Endothelial cell of umbilical vein (primary cell): ENCODE measurements at regions not wholly inside any gene's neighbourhood (a gene's known extent, or its start where the extent isn't known, plus 50 kb on each side); places are given as distances from the start of the nearest gene placed in this dataset.

Source experiments
- BruUV-seq: library from RNA; stranded (reverse); fragments of 400-500 nt; replicated peaks from 2 replicates; lab custom pipeline; 2021; lab: Mats Ljungman, UMichigan
- CTCF ChIA-PET: fragments of 300-600, 350-600 bp; sonication (Branson Sonifier 250); formaldehyde crosslinking; loops from one replicate; lab custom pipeline; 2021; ENCODE audit warnings: antibody characterized with exemption, inconsistent platforms; lab: Charles Lee
- POLR2A ChIA-PET: fragments of 300-600, 350-600 bp; sonication (Branson Sonifier 250); formaldehyde crosslinking; loops from one replicate; lab custom pipeline; 2021; ENCODE audit warnings: antibody characterized with exemption, inconsistent platforms; lab: Charles Lee
- DNase-seq: peaks from one replicate; pipeline ENCODE4 v3.0.0-alpha.2; 2011; ENCODE audit warnings: low read depth, low spot score
- FAIRE-seq: peaks from 2 replicates; lab custom pipeline; 2011; peaks lifted over from hg19 to GRCh38; lab: Jason Lieb, UNC
- H2AFZ ChIP-seq: 2 replicates; pipeline ENCODE4 v1.6.0; 2012; ENCODE audit warnings: low read depth, low read length, control low read depth, inconsistent platforms
- H3K27ac ChIP-seq: 2 replicates; pipeline ENCODE4 v1.5.1; 2011; ENCODE audit warnings: low read depth, mild to moderate bottlenecking, control low read depth, low read length, moderate library complexity; ENCODE audit not compliant: insufficient read depth
- H3K27me3 ChIP-seq, 2 experiments: 2 replicates each; pipeline versions ENCODE4 v1.6.0 to v1.6.1; 2011; ENCODE audit warnings: low read length in 2 of 2, mixed read lengths in 1 of 2; ENCODE audit not compliant: control insufficient read depth in 2 of 2, insufficient read depth in 2 of 2
- H3K36me3 ChIP-seq, 2 experiments: 2 replicates in 1 of 2; 3 replicates in 1 of 2; pipeline ENCODE4 v1.5.1; 2011; ENCODE audit warnings: low read length in 2 of 2, mild to moderate bottlenecking in 1 of 2, moderate library complexity in 1 of 2; ENCODE audit not compliant: control insufficient read depth in 2 of 2, insufficient read depth in 2 of 2; ENCODE audit errors: extremely low read depth in 1 of 2
- H3K4me1 ChIP-seq: 3 replicates; pipeline ENCODE4 v1.5.1; 2011; ENCODE audit warnings: mild to moderate bottlenecking, low read length; ENCODE audit not compliant: control insufficient read depth, insufficient read depth; ENCODE audit errors: extremely low read depth
- H3K4me2 ChIP-seq: 2 replicates; pipeline ENCODE4 v1.6.1; 2011; ENCODE audit warnings: low read length, control low read depth, mixed read lengths; ENCODE audit not compliant: insufficient read depth
- H3K4me3 ChIP-seq, 3 experiments: fragments of 200-600 bp in 1 of 3; sonication (generic), shearing (Covaris generic) in 1 of 3; replicated peaks in 1 of 3; 2 replicates each; pipeline ENCODE4 v1.5.1; 2011 to 2016; ENCODE audit warnings: control low read depth in 3 of 3, low read length in 3 of 3, mild to moderate bottlenecking in 2 of 3, inconsistent platforms in 1 of 3, low read depth in 1 of 3, moderate library complexity in 1 of 3; ENCODE audit not compliant: insufficient read depth in 1 of 3
- H3K79me2 ChIP-seq: 2 replicates; pipeline ENCODE4 v1.6.0; 2012; ENCODE audit warnings: low read length, inconsistent platforms; ENCODE audit not compliant: control insufficient read depth, insufficient read depth
- H3K9ac ChIP-seq: replicated peaks from 2 replicates; pipeline ENCODE3; 2011; ENCODE audit warnings: low read length, control low read depth; ENCODE audit not compliant: insufficient read depth; ENCODE audit errors: extremely low read depth
- H3K9me1 ChIP-seq: replicated peaks from 3 replicates; pipeline ENCODE4 v1.6.0; 2011; ENCODE audit warnings: mild to moderate bottlenecking, low read length; ENCODE audit not compliant: control insufficient read depth, insufficient read depth; ENCODE audit errors: extremely low read depth
- H3K9me3 ChIP-seq: replicated peaks from 2 replicates; pipeline ENCODE4 v1.5.1; 2012; ENCODE audit warnings: low read length, inconsistent platforms; ENCODE audit not compliant: control insufficient read depth, insufficient read depth
- H4K20me1 ChIP-seq: replicated peaks from 2 replicates; pipeline ENCODE3; 2011; ENCODE audit warnings: mild to moderate bottlenecking, low read length; ENCODE audit not compliant: control insufficient read depth, insufficient read depth; ENCODE audit errors: extremely low read depth
- EZH2 ChIP-seq: IDR thresholded peaks from 2 replicates; pipeline ENCODE4 v1.6.1; 2012; ENCODE audit warnings: borderline replicate concordance, low read depth, mild to moderate bottlenecking, moderate library complexity, low read length, inconsistent platforms; ENCODE audit not compliant: severe bottlenecking
- FOS ChIP-seq: IDR thresholded peaks from 2 replicates; pipeline ENCODE4 v1.6.1; 2011; ENCODE audit warnings: mild to moderate bottlenecking, low read length, moderate library complexity, borderline replicate concordance; ENCODE audit not compliant: insufficient read depth
- GATA2 ChIP-seq: IDR thresholded peaks from 2 replicates; pipeline ENCODE4 v1.7.0; 2011; ENCODE audit warnings: low read depth, mild to moderate bottlenecking, moderate library complexity, mixed read lengths, low read length; ENCODE audit not compliant: insufficient read length, insufficient read depth
- JUN ChIP-seq: IDR thresholded peaks from 2 replicates; pipeline ENCODE4 v1.6.1; 2011; ENCODE audit warnings: borderline replicate concordance, low read depth; ENCODE audit not compliant: insufficient read length, insufficient read depth
- MYC ChIP-seq: IDR thresholded peaks from one replicate; pipeline ENCODE4 v1.6.1; 2011; ENCODE audit warnings: mild to moderate bottlenecking, low read depth, low read length
- POLR2A ChIP-seq: IDR thresholded peaks from 2 replicates; pipeline ENCODE4 v1.6.1; 2012; ENCODE audit warnings: low read depth, mild to moderate bottlenecking, control low read depth, low read length
- POLR2AphosphoS5 ChIP-seq: IDR thresholded peaks from 2 replicates; pipeline ENCODE4 v1.6.1; 2012; ENCODE audit warnings: low read depth, mild to moderate bottlenecking, control low read depth, low read length, moderate library complexity; ENCODE audit not compliant: insufficient read depth
- dilution Hi-C: fragments of 300-500 bp; cut with MboI; formaldehyde crosslinking; loops from one replicate; pipeline ENCODE4 v1.15.0; 2019; ENCODE audit warnings: low sequenced_read_pairs; ENCODE audit not compliant: extremely low pct_ligation_motif_present
- intact Hi-C: fragments of 100-400 bp; cut with micrococcal nuclease; formaldehyde crosslinking; loops from one replicate; pipeline ENCODE4 v1.10.0; 2022
- TF ChIP-seq, protein P1 (sequence below), 2 donors: IDR thresholded peaks; 1 replicate in 1 of 2; 2 replicates in 1 of 2; pipeline ENCODE4 v1.5.1; 2011; ENCODE audit warnings: low read length in 2 of 2, mild to moderate bottlenecking in 2 of 2, moderate library complexity in 2 of 2, control low read depth in 1 of 2, inconsistent platforms in 1 of 2, low read depth in 1 of 2; ENCODE audit not compliant: insufficient read depth in 1 of 2; ENCODE audit errors: extremely low read depth in 1 of 2
- TF ChIP-seq, protein P2 (sequence below): IDR thresholded peaks from 2 replicates; pipeline ENCODE4 v1.6.1; 2011; ENCODE audit not compliant: insufficient read depth, insufficient read length

DNA sequence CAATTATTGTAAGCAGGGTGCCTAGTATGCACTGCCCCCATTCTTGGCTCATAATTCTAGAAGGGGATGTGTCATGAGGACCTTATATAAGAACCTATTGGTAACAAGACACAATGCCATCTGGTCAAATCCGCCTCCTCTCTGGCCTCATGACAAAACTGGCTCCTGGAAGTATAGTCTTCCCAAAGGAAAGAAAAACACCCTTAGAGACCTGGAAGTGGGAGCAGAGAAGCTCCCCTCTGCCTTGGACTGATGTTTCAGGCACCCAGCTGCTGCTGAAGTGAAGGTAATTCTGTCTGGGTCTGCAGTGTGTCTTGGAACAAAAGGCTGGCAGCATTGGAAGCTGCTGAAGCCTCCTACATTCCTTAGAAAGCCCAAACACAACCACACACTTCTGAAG is 107.2 kb upstream of the CLSTN2 start:
- intact Hi-C loops = no loop called here
- FAIRE-seq (no peak), DNase-seq (no peak)
- Histone ChIP-seq H3K9ac (no peak overlapping the region), H3K9me3 (peaks cover 4% of the 10 kb centered on the region), H3K79me2 (no peaks in the 10 kb centered on the region), H3K4me2 (no peak overlapping the region), H3K4me3 (no peak overlapping the region), H3K27ac (no peak overlapping the region), H3K36me3 (no peaks in the 10 kb centered on the region), H3K9me1 (no peaks in the 10 kb centered on the region), H2AFZ (no peak overlapping the region), H4K20me1 (no peaks in the 10 kb centered on the region), H3K27me3 (no peaks in the 10 kb centered on the region), H3K4me1 (no peaks in the 10 kb centered on the region)
- CTCF ChIA-PET = no interaction called here
- TF ChIP-seq EZH2 (no peak), JUN (no peak), MYC (no peak), POLR2AphosphoS5 (no peak), POLR2A (no peak), GATA2 (no peak), FOS (no peak)
- TF ChIP-seq, protein P1, sequence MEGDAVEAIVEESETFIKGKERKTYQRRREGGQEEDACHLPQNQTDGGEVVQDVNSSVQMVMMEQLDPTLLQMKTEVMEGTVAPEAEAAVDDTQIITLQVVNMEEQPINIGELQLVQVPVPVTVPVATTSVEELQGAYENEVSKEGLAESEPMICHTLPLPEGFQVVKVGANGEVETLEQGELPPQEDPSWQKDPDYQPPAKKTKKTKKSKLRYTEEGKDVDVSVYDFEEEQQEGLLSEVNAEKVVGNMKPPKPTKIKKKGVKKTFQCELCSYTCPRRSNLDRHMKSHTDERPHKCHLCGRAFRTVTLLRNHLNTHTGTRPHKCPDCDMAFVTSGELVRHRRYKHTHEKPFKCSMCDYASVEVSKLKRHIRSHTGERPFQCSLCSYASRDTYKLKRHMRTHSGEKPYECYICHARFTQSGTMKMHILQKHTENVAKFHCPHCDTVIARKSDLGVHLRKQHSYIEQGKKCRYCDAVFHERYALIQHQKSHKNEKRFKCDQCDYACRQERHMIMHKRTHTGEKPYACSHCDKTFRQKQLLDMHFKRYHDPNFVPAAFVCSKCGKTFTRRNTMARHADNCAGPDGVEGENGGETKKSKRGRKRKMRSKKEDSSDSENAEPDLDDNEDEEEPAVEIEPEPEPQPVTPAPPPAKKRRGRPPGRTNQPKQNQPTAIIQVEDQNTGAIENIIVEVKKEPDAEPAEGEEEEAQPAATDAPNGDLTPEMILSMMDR (IDR thresholded peaks at IDR 0.05; ENCODE audit: extremely low read depth in 1 of 2, insufficient read depth in 1 of 2, low read depth in 1 of 2, low read length in 2 of 2) = no peak
- TF ChIP-seq, protein P2, sequence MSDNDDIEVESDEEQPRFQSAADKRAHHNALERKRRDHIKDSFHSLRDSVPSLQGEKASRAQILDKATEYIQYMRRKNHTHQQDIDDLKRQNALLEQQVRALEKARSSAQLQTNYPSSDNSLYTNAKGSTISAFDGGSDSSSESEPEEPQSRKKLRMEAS = no peak
- POLR2A ChIA-PET = no interaction called here
- dilution Hi-C loops = no loop called here
- no TSS peak for BruUV-seq
